H54 (cell line): ENCODE measurements at regions not wholly inside any gene's neighbourhood (a gene's known extent, or its start where the extent isn't known, plus 50 kb on each side); places are given as distances from the start of the nearest gene placed in this dataset.

ENCODE experiments used
- DNase-seq: peaks from one replicate; pipeline ENCODE4 v3.0.0; 2011; ENCODE audit warnings: low spot score, mixed read lengths; ENCODE audit not compliant: insufficient read length
- FAIRE-seq: peaks from 3 replicates; lab custom pipeline; 2011; peaks lifted over from hg19 to GRCh38; lab: Jason Lieb, UNC
- POLR2A ChIP-seq: IDR thresholded peaks from 2 replicates; pipeline ENCODE4 v1.6.1; 2011; ENCODE audit warnings: low read depth, mild to moderate bottlenecking, low read length

- FAIRE-seq (peak; percentile 55), DNase-seq (no peak)
- TF ChIP-seq POLR2A = no peak
Measured at GRCh38 chr10:94200146-94200837, 162.4 kb downstream of the NOC3L start.

DNA sequence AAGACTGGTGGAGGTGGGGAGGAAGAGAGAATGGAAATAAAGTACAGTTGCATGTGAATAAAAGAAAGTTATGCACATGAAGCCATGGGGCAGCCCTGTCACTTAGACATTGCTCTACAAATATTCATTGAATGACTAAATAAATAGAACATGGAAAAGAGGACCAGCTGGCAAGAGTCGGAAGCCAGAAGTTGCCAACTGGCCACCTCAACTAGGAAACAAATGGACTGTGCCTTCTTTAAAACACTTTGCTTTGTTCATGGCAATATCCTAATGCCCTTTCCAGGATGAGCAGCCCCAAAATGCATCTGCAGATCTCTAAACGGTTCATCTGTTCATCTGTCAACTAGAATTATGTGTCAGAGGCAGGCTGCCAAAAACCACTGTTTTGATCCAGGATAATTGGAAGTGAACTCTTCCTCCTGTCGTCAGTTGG, 157.3 kb downstream of the NOC3L start:
- FAIRE-seq = peak; percentile 23
- TF ChIP-seq POLR2A = no peak
- DNase-seq = no peak

DNA sequence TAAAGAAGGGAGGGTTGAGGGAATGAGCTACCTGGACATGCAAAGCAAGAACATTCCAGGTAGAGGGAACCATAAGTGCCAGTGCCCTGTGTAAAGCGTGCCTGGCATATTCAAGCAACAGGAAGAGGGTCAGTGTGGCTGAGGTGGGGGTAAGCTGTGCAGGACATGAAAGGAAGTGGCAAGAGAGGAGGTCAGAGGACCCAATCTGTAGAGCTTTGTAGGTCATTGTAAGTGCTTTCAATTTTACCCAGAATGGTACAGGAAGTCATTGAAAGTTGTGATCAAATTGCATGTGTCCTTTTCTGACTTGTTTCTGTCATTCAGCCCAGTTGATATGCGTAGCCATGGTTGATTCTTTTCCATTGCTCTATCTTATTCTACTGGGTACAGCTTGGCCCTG, 156.6 kb downstream of the NOC3L start:
- TF ChIP-seq POLR2A = no peak
- DNase-seq = no peak
- FAIRE-seq = no peak

GRCh38 chr10:94208315-94208714, 154.4 kb downstream of the NOC3L start:
- DNase-seq = no peak
- TF ChIP-seq POLR2A = no peak
- no peak for FAIRE-seq

DNA sequence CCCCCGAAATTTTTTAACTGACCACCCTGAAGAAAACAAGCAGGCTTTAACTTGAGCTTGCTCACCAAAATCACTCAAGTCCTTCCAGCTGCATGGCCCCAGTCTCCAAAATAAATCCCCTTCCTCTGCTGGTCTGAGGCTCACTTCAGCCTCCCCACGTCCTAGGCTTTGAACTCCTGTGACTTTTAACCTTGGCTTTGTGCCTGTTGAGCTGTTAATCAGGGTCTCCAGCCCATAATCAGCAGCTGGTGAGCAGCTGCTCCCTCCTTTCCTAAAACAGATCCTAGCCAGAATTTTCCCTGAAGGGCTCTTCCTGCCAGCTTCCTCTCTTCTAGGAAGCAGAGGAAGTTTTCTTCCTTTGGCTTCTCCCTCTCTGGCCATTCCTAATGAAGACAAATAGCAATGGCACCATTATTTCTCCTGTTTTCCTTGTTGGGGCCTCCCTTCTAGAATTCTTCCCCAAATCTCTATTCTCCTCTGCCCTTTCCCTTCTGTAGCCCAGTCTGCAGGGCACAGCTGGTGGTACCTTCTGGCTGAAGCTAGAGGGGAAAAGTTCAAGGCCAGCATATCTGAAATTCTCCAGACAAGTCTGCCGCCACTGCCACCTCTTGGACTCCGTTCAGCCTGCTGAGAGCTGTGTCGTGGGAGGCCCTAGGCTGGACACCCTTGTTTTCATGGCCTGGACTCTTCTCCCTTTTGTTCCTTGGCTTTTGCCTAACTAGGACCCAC, 152.1 kb downstream of the NOC3L start:
- no peak for TF ChIP-seq POLR2A
- no peak for FAIRE-seq
- DNase-seq = no peak

GRCh38 chr10:94211169-94211510, 151.6 kb downstream of the NOC3L start:
- no peak for FAIRE-seq

DNA sequence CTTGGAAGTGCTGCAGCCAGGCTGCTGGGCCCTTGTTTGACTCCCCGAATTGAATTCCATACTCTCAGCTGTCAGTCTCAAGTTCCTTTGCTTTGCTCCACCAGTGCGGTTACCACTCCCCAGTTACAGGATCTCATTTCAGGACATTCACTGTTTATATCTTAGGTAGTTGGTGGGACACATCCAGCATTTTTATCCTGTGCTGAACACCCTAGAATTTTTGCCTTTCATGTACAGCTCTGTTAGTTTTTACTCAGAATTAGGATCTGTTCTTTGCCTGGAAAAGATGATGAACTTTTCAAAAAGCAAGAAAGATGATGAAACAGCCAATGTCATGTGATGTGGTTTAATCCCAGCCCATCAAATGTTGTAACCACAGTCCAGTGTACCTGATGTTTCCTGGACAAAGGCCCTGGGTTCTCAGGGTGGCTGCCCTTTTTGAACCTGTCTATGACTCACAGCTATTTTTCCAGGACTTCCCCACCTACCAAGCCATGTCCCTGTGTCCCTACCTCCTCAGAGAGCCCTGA, 149.7 kb downstream of the NOC3L start:
- peak; percentile 93 for FAIRE-seq
- no peak for DNase-seq
- TF ChIP-seq POLR2A = no peak

More at GRCh38 chr10:94211169-94211510, 151.6 kb downstream of the NOC3L start:
- no peak for DNase-seq
- no peak for TF ChIP-seq POLR2A

DNA sequence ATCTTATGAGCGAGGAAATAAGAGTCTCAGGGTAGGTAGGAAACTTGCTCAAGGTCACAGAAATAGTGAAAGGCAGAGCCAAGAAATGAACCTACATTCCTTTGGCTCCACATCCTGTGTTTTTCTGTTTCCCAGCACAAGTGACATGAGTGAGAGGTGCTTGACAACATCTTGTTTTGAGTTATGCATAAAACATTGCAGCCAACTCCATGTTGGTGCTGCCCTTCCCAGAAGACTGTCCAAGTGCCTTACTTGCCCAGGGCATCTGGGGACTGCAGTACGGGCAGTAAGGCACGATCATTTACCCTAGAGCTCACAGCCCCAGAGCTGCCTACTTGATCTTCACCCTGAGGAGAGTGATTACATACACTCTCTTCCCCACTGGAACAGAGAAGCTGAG, 148.8 kb downstream of the NOC3L start:
- DNase-seq (no peak), FAIRE-seq (no peak)
- TF ChIP-seq POLR2A = no peak

GRCh38 chr10:94214481-94214893, 148.3 kb downstream of the NOC3L start:
- FAIRE-seq (no peak), DNase-seq (no peak)
- TF ChIP-seq POLR2A = no peak

DNA sequence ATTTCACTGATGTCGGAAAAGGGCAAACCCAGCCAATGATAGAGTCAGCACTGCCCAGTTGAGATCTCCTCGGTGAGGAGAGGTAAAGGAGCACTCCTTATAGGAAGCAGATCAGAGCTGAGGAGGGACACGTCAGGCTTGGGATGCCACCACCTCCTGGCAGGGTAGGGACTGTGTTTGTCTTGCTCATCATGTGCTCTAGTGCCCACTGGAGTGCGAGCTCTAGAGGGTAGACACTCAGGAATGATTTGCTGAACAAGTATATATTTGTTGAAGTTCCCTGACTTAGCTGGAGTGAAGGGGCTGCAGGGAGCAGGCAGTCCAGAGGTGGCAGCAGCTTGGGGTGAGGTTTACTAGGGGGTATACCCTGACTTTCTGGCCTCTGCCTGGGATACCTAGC, 146.5 kb downstream of the NOC3L start:
- DNase-seq (no peak), FAIRE-seq (no peak)

DNA sequence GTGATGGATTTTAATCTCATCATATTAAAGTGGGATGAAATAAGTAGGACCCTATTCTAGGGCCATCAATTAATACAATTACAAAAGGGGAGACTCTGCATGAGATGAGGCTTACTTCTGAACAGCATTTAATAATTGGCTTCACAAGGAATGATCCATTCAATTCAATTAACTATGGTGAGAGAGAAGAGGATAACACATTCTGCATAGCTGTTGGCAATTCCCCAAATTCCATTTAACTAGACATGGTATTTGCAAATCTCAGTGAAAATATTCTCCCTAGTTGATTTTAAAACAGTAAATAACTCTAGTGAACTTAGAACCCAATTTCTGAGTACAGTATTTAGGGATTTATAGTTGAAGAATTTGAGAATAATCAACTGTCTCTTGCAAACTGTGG, 145.3 kb downstream of the NOC3L start:
- FAIRE-seq (no peak), DNase-seq (no peak)
- no peak for TF ChIP-seq POLR2A

More for the DNA sequence above, 146.5 kb downstream of the NOC3L start:
- no peak for TF ChIP-seq POLR2A

GRCh38 chr10:94218493-94219183, 144.1 kb downstream of the NOC3L start:
- DNase-seq (no peak), FAIRE-seq (no peak)

DNA sequence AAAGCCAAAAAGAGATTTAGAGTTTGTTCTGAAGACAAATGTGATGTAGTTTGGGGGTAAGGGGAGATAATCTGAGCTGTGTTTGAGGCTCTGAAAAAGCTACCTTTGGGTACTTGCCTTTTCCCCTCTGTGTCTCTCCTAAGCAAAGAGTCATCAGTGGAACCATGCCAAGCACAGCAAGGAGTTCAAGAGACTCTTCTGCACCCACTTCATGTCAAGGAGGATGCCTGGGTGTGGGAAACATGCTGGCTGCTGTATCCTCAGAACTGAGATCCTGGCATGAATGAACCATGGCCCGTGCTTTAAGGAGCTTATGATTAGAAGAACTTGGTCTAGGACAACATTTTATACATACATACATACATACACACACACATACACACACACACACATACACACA, 142.9 kb downstream of the NOC3L start:
- TF ChIP-seq POLR2A = no peak
- FAIRE-seq (peak; percentile 79), DNase-seq (peak; percentile 27)

More at GRCh38 chr10:94218493-94219183, 144.1 kb downstream of the NOC3L start:
- TF ChIP-seq POLR2A = no peak

DNA sequence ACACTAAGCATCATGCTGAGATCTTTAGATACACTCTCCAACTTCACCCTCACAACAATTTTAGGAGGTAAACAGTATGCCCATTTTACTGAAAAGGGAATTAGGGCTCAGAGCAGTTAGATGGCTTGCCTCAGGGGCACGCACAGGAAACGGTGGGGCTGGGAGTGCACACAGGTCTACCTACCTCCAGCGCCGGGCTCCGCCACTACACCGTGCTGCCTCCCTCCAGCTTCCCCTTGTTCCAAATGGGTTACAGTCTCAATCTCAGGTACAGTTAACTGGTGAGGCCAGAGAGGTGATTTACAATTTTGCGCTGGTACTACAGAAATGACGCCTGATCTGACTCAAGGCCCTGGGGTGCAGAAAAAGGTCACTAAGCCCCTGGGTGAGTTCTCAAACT, 142.0 kb downstream of the NOC3L start:
- no peak for FAIRE-seq
- DNase-seq = no peak
- no peak for TF ChIP-seq POLR2A
